HG03565 (cell line): ENCODE measurements at regions not wholly inside any gene's neighbourhood (a gene's known extent, or its start where the extent isn't known, plus 50 kb on each side); places are given as distances from the start of the nearest gene placed in this dataset.

Source experiments
- ATAC-seq: cut with Tn5 transposase; IDR thresholded peaks from one replicate; pipeline ENCODE4 v1.9.1; 2021; ENCODE audit warnings: mild to moderate bottlenecking, moderate library complexity; ENCODE audit not compliant: unreplicated experiment

GRCh38 chr12:58357511-58357910 is 416.1 kb downstream of the ATP23 start:
- ATAC-seq = no peak

GRCh38 chr12:58358369-58358768 is 417.0 kb downstream of the ATP23 start:
- no peak for ATAC-seq

GRCh38 chr12:58359084-58359483 is 417.7 kb downstream of the ATP23 start:
- no peak for ATAC-seq

GRCh38 chr12:58361056-58361455 is 419.7 kb downstream of the ATP23 start:
- no peak for ATAC-seq

GRCh38 chr12:58363971-58364370 is 422.6 kb downstream of the ATP23 start:
- no peak for ATAC-seq

- no peak for ATAC-seq
Observed at GRCh38 chr12:58364389-58365086, 423.2 kb downstream of the ATP23 start.

GRCh38 chr12:58365087-58365390 is 423.7 kb downstream of the ATP23 start:
- ATAC-seq = no peak

- ATAC-seq = no peak
Observed at GRCh38 chr12:58367041-58367440, 425.7 kb downstream of the ATP23 start.

- ATAC-seq = no peak
Observed at GRCh38 chr12:58368001-58368400, 426.6 kb downstream of the ATP23 start.

- no peak for ATAC-seq
Observed at GRCh38 chr12:58369576-58369975, 428.2 kb downstream of the ATP23 start.

- ATAC-seq = peak; percentile 99
Observed at GRCh38 chr12:58372298-58372697, 430.9 kb downstream of the ATP23 start.

GRCh38 chr12:58378028-58378427 is 436.7 kb downstream of the ATP23 start:
- no peak for ATAC-seq

GRCh38 chr12:58381546-58381945 is 440.2 kb downstream of the ATP23 start:
- ATAC-seq = no peak

GRCh38 chr12:58384196-58384595 is 442.8 kb downstream of the ATP23 start:
- no peak for ATAC-seq

- no peak for ATAC-seq
Observed at GRCh38 chr12:58386136-58386535, 444.8 kb downstream of the ATP23 start.

GRCh38 chr12:58387199-58387598 is 445.8 kb downstream of the ATP23 start:
- ATAC-seq = no peak

- no peak for ATAC-seq
Observed at GRCh38 chr12:58388261-58388660, 446.9 kb downstream of the ATP23 start.

- ATAC-seq = no peak
Observed at GRCh38 chr12:58393152-58393551, 451.8 kb downstream of the ATP23 start.

- ATAC-seq = no peak
Observed at GRCh38 chr12:58395056-58395455, 453.7 kb downstream of the ATP23 start.

GRCh38 chr12:58395470-58395869 is 454.1 kb downstream of the ATP23 start:
- ATAC-seq = no peak

- ATAC-seq = no peak
Observed at GRCh38 chr12:58396239-58396638, 454.9 kb downstream of the ATP23 start.

GRCh38 chr12:58405363-58405762 is 464.0 kb downstream of the ATP23 start:
- ATAC-seq = no peak

GRCh38 chr12:58408516-58408915 is 467.1 kb downstream of the ATP23 start:
- no peak for ATAC-seq
